GM23338 (cell line): ENCODE measurements at regions not wholly inside any gene's neighbourhood (a gene's known extent, or its start where the extent isn't known, plus 50 kb on each side); places are given as distances from the start of the nearest gene placed in this dataset.

Source experiments
- ATAC-seq: fragments of 200-7000 bp; cut with Tn5 transposase; 3 replicates; pipeline ENCODE4 v1.9.1; 2020
- DNase-seq: peaks from one replicate; pipeline ENCODE4 v3.0.0-alpha.2; 2015; ENCODE audit warnings: low spot score
- H2AFZ ChIP-seq: fragments of 200-600 bp; sonication (generic); 2 replicates; pipeline ENCODE4 v1.8.0; 2016; ENCODE audit warnings: antibody characterized with exemption, mild to moderate bottlenecking, moderate library complexity
- H3F3A ChIP-seq: fragments of 200-600 bp; sonication (generic); replicated peaks from 2 replicates; pipeline ENCODE4 v1.8.0; 2017; ENCODE audit warnings: antibody characterized with exemption, mixed run types, low read depth
- H3K27ac ChIP-seq: fragments of 200-600 bp; sonication (generic); 2 replicates; pipeline ENCODE4 v1.6.1; 2016; ENCODE audit warnings: low read depth
- H3K27me3 ChIP-seq: fragments of 200-600 bp; sonication (generic); 2 replicates; pipeline ENCODE4 v1.8.0; 2016; ENCODE audit warnings: mild to moderate bottlenecking, mixed run types, moderate library complexity; ENCODE audit not compliant: insufficient read depth
- H3K36me3 ChIP-seq: fragments of 200-600 bp; sonication (generic); 2 replicates; pipeline ENCODE4 v1.8.0; 2016; ENCODE audit warnings: mild to moderate bottlenecking; ENCODE audit not compliant: insufficient read depth
- H3K4me1 ChIP-seq: fragments of 200-600 bp; sonication (generic); 2 replicates; pipeline ENCODE4 v1.8.0; 2016; ENCODE audit warnings: mild to moderate bottlenecking, moderate library complexity; ENCODE audit not compliant: insufficient read depth
- H3K4me2 ChIP-seq: fragments of 200-600 bp; sonication (generic); 2 replicates; pipeline ENCODE4 v1.7.1; 2017; ENCODE audit warnings: mixed run types
- H3K4me3 ChIP-seq: fragments of 200-600 bp; sonication (generic); 2 replicates; pipeline ENCODE4 v1.6.1; 2016; ENCODE audit warnings: mixed run types
- H3K79me2 ChIP-seq: fragments of 200-600 bp; sonication (generic); replicated peaks from 2 replicates; pipeline ENCODE4 v1.8.0; 2017; ENCODE audit warnings: mild to moderate bottlenecking; ENCODE audit not compliant: insufficient read depth
- H3K9me2 ChIP-seq: fragments of 200-600 bp; sonication (generic); 2 replicates; pipeline ENCODE4 v1.8.0; 2017; ENCODE audit not compliant: insufficient read depth
- H4K20me1 ChIP-seq: fragments of 200-600 bp; sonication (generic); replicated peaks from 2 replicates; pipeline ENCODE4 v1.8.0; 2017; ENCODE audit warnings: mild to moderate bottlenecking; ENCODE audit not compliant: insufficient read depth
- H3K27ac Mint-ChIP-seq: 2 replicates; pipeline ENCODE4 v1.8.0; 2020; ENCODE audit warnings: inconsistent platforms, mild to moderate bottlenecking, moderate library complexity, mixed read lengths
- H3K27me3 Mint-ChIP-seq: 3 replicates; pipeline ENCODE4 v1.8.0; 2022; ENCODE audit warnings: low read depth, mild to moderate bottlenecking, moderate library complexity, mixed read lengths, inconsistent platforms; ENCODE audit not compliant: insufficient read depth, poor library complexity
- H3K36me3 Mint-ChIP-seq: 3 replicates; pipeline ENCODE4 v1.8.0; 2021; ENCODE audit warnings: low read depth, mild to moderate bottlenecking, inconsistent platforms, moderate library complexity, mixed read lengths
- H3K4me1 Mint-ChIP-seq: 3 replicates; pipeline ENCODE4 v1.8.0; 2020; ENCODE audit warnings: mild to moderate bottlenecking, inconsistent platforms, mixed read lengths
- H3K4me3 Mint-ChIP-seq: 3 replicates; pipeline ENCODE4 v1.8.0; 2021; ENCODE audit warnings: moderate library complexity, mild to moderate bottlenecking, inconsistent platforms, mixed read lengths
- H3K9me3 Mint-ChIP-seq: 3 replicates; pipeline ENCODE4 v1.8.0; 2020; ENCODE audit warnings: moderate library complexity, mild to moderate bottlenecking, inconsistent platforms, mixed read lengths
- CREB1 ChIP-seq: fragments of 250-450 bp; sonication (Bioruptor Pico); IDR thresholded peaks from 2 replicates; pipeline ENCODE4 v1.5.0; 2020; ENCODE audit warnings: low read depth, mild to moderate bottlenecking, moderate library complexity
- EZH2 ChIP-seq: fragments of 200-600 bp; sonication (generic); IDR thresholded peaks from one replicate; pipeline ENCODE4 v1.8.0; 2017; ENCODE audit warnings: antibody characterized with exemption, mild to moderate bottlenecking, low read depth; ENCODE audit not compliant: unreplicated experiment
- EZH2phosphoT487 ChIP-seq: fragments of 200-600 bp; sonication (generic); IDR thresholded peaks from one replicate; pipeline ENCODE4 v1.8.1; 2018; ENCODE audit warnings: antibody characterized with exemption; ENCODE audit not compliant: unreplicated experiment
- JUNB ChIP-seq: IDR thresholded peaks from one replicate; pipeline ENCODE4 v1.6.1; 2016; ENCODE audit warnings: antibody characterized with exemption; ENCODE audit not compliant: unreplicated experiment
- NANOG ChIP-seq: IDR thresholded peaks from 2 replicates; pipeline ENCODE4 v1.6.1; 2016; ENCODE audit warnings: antibody characterized with exemption, borderline replicate concordance
- POLR2AphosphoS5 ChIP-seq: IDR thresholded peaks from 2 replicates; pipeline ENCODE4 v1.6.1; 2016; ENCODE audit warnings: antibody characterized with exemption, low read depth
- STAT1 ChIP-seq: IDR thresholded peaks from one replicate; pipeline ENCODE4 v1.6.1; 2016; ENCODE audit warnings: antibody characterized with exemption; ENCODE audit not compliant: unreplicated experiment
- ZNF114 ChIP-seq: fragments of 250-450 bp; sonication (Bioruptor Pico); IDR thresholded peaks from 2 replicates; pipeline ENCODE4 v1.5.0; 2020; ENCODE audit warnings: mild to moderate bottlenecking, moderate library complexity
- ZNF331 ChIP-seq: fragments of 250-450 bp; sonication (Bioruptor Pico); IDR thresholded peaks from 2 replicates; pipeline ENCODE4 v1.5.0; 2020; ENCODE audit warnings: low read depth, mild to moderate bottlenecking, moderate library complexity
- ZNF462 ChIP-seq: fragments of 250-450 bp; sonication (Bioruptor Pico); IDR thresholded peaks from 2 replicates; pipeline ENCODE4 v1.5.0; 2020; ENCODE audit warnings: mild to moderate bottlenecking, moderate library complexity
- TF ChIP-seq, protein P1 (sequence below), 2 experiments: fragments of 200-600 bp in 1 of 2; sonication (generic) in 1 of 2; conservative IDR thresholded peaks; 2 replicates each; pipeline versions ENCODE4 v1.5.1 to v1.6.1; 2016 to 2017; ENCODE audit warnings: antibody characterized with exemption in 2 of 2, low read depth in 2 of 2, mild to moderate bottlenecking in 2 of 2, moderate library complexity in 1 of 2
- TF ChIP-seq, protein P2 (sequence below): IDR thresholded peaks from one replicate; pipeline ENCODE4 v1.6.1; 2018; ENCODE audit warnings: antibody characterized with exemption; ENCODE audit not compliant: unreplicated experiment
- TF ChIP-seq, protein P3 (sequence below): IDR thresholded peaks from 2 replicates; pipeline ENCODE4 v1.6.1; 2016; ENCODE audit warnings: antibody characterized with exemption

- Histone ChIP-seq H3K27ac (no peak overlapping the region), H3K4me3 (no peak overlapping the region), H3K4me1 (no peaks in the 10 kb centered on the region), H3K27me3 (no peaks in the 10 kb centered on the region), H3K4me2 (no peak overlapping the region), H2AFZ (no peak overlapping the region), H3K9me2 (no peaks in the 10 kb centered on the region), H3K36me3 (no peaks in the 10 kb centered on the region), H3F3A (no peaks in the 10 kb centered on the region), H4K20me1 (no peaks in the 10 kb centered on the region), H3K79me2 (no peaks in the 10 kb centered on the region)
- Mint-ChIP-seq H3K4me3 (no peak overlapping the region), H3K27me3 (no peaks in the 10 kb centered on the region), H3K27ac (no peak overlapping the region), H3K4me1 (no peaks in the 10 kb centered on the region; the same call in 2 of the 3 replicates), H3K9me3 (no peaks in the 10 kb centered on the region), H3K36me3 (no peaks in the 10 kb centered on the region)
- ATAC-seq (no peak), DNase-seq (no peak)
- TF ChIP-seq, protein P1, sequence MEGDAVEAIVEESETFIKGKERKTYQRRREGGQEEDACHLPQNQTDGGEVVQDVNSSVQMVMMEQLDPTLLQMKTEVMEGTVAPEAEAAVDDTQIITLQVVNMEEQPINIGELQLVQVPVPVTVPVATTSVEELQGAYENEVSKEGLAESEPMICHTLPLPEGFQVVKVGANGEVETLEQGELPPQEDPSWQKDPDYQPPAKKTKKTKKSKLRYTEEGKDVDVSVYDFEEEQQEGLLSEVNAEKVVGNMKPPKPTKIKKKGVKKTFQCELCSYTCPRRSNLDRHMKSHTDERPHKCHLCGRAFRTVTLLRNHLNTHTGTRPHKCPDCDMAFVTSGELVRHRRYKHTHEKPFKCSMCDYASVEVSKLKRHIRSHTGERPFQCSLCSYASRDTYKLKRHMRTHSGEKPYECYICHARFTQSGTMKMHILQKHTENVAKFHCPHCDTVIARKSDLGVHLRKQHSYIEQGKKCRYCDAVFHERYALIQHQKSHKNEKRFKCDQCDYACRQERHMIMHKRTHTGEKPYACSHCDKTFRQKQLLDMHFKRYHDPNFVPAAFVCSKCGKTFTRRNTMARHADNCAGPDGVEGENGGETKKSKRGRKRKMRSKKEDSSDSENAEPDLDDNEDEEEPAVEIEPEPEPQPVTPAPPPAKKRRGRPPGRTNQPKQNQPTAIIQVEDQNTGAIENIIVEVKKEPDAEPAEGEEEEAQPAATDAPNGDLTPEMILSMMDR (conservative IDR thresholded peaks at IDR 0.05; ENCODE audit: low read depth in 2 of 2): no peak
- TF ChIP-seq NANOG: no peak
- TF ChIP-seq, protein P2, sequence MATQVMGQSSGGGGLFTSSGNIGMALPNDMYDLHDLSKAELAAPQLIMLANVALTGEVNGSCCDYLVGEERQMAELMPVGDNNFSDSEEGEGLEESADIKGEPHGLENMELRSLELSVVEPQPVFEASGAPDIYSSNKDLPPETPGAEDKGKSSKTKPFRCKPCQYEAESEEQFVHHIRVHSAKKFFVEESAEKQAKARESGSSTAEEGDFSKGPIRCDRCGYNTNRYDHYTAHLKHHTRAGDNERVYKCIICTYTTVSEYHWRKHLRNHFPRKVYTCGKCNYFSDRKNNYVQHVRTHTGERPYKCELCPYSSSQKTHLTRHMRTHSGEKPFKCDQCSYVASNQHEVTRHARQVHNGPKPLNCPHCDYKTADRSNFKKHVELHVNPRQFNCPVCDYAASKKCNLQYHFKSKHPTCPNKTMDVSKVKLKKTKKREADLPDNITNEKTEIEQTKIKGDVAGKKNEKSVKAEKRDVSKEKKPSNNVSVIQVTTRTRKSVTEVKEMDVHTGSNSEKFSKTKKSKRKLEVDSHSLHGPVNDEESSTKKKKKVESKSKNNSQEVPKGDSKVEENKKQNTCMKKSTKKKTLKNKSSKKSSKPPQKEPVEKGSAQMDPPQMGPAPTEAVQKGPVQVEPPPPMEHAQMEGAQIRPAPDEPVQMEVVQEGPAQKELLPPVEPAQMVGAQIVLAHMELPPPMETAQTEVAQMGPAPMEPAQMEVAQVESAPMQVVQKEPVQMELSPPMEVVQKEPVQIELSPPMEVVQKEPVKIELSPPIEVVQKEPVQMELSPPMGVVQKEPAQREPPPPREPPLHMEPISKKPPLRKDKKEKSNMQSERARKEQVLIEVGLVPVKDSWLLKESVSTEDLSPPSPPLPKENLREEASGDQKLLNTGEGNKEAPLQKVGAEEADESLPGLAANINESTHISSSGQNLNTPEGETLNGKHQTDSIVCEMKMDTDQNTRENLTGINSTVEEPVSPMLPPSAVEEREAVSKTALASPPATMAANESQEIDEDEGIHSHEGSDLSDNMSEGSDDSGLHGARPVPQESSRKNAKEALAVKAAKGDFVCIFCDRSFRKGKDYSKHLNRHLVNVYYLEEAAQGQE: no peak
- no peak for TF ChIP-seq EZH2phosphoT487
- no peak for TF ChIP-seq EZH2
- no peak for TF ChIP-seq ZNF114
- no peak for TF ChIP-seq ZNF462 (CRISPR knock-in tag)
- TF ChIP-seq CREB1: no peak
- TF ChIP-seq POLR2AphosphoS5: no peak
- TF ChIP-seq STAT1: no peak
- TF ChIP-seq ZNF331 (CRISPR knock-in tag): no peak
- TF ChIP-seq JUNB: no peak
- TF ChIP-seq, protein P3, sequence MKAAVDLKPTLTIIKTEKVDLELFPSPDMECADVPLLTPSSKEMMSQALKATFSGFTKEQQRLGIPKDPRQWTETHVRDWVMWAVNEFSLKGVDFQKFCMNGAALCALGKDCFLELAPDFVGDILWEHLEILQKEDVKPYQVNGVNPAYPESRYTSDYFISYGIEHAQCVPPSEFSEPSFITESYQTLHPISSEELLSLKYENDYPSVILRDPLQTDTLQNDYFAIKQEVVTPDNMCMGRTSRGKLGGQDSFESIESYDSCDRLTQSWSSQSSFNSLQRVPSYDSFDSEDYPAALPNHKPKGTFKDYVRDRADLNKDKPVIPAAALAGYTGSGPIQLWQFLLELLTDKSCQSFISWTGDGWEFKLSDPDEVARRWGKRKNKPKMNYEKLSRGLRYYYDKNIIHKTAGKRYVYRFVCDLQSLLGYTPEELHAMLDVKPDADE: no peak
These were observed 234.1 kb downstream of the NNT start for GRCh38 chr5:43837091-43837490.
